Liver (tissue), 8 donors: ENCODE measurements at regions not wholly inside any gene's neighbourhood (a gene's known extent, or its start where the extent isn't known, plus 50 kb on each side); places are given as distances from the start of the nearest gene placed in this dataset.

Experiments used
- DNase-seq: peaks from one replicate; pipeline ENCODE4 v3.0.0-alpha.2; 2017; ENCODE audit warnings: low spot score
- H3K27ac ChIP-seq, 2 donors: one replicate each; pipeline ENCODE4 v1.7.0; 2013; ENCODE audit warnings: inconsistent platforms in 2 of 2, low read length in 2 of 2, control low read depth in 1 of 2, low read depth in 1 of 2, mild to moderate bottlenecking in 1 of 2
- H3K27me3 ChIP-seq, 4 donors: one replicate each; pipeline versions ENCODE4 v1.6.1 to v1.7.0; 2013; ENCODE audit warnings: low read length in 3 of 4, inconsistent platforms in 1 of 4, mild to moderate bottlenecking in 1 of 4, moderate library complexity in 1 of 4; ENCODE audit not compliant: control insufficient read depth in 4 of 4, insufficient read depth in 4 of 4
- H3K36me3 ChIP-seq, 4 donors: one replicate each; pipeline versions ENCODE4 v1.6.1 to v1.7.0; 2013; ENCODE audit warnings: low read length in 3 of 4, mild to moderate bottlenecking in 3 of 4, low read depth in 1 of 4, moderate library complexity in 1 of 4; ENCODE audit not compliant: control insufficient read depth in 4 of 4, insufficient read depth in 3 of 4
- H3K4me1 ChIP-seq, 4 donors: one replicate each; pipeline versions ENCODE4 v1.6.1 to v1.7.0; 2013; ENCODE audit warnings: low read length in 3 of 4, mild to moderate bottlenecking in 3 of 4, moderate library complexity in 1 of 4; ENCODE audit not compliant: control insufficient read depth in 4 of 4, insufficient read depth in 4 of 4
- H3K4me3 ChIP-seq, 3 donors: one replicate each; pipeline versions ENCODE4 v1.6.1 to v1.7.0; 2013; ENCODE audit warnings: low read length in 3 of 3, control low read depth in 1 of 3, low read depth in 1 of 3, mild to moderate bottlenecking in 1 of 3
- H3K9ac ChIP-seq, 2 donors: one replicate each; pipeline ENCODE4 v1.7.0; 2013; ENCODE audit warnings: low read length in 2 of 2, mild to moderate bottlenecking in 2 of 2, moderate library complexity in 2 of 2, control low read depth in 1 of 2, low read depth in 1 of 2
- H3K9me3 ChIP-seq, 4 donors: one replicate each; pipeline versions ENCODE4 v1.6.1 to v1.7.0; 2013; ENCODE audit warnings: low read length in 3 of 4; ENCODE audit not compliant: control insufficient read depth in 4 of 4
- ATF3 ChIP-seq: IDR thresholded peaks from 2 replicates; pipeline ENCODE4 v1.6.1; 2016; ENCODE audit warnings: antibody characterized with exemption
- CTCF ChIP-seq: fragments of 150-350 bp; IDR thresholded peaks from 2 replicates; pipeline ENCODE4 v1.5.1; 2017; ENCODE audit warnings: improper control_type of control experiment, low read depth, low read length; ENCODE audit not compliant: missing input control
- EGR1 ChIP-seq, 2 donors: IDR thresholded peaks; 2 replicates each; pipeline ENCODE4 v1.6.1; 2016 to 2018; ENCODE audit warnings: antibody characterized with exemption in 2 of 2, low read depth in 2 of 2
- FOXA2 ChIP-seq: IDR thresholded peaks from 2 replicates; pipeline ENCODE4 v1.6.1; 2016; ENCODE audit warnings: antibody characterized with exemption
- GABPA ChIP-seq, 2 donors: IDR thresholded peaks in 1 of 2; conservative IDR thresholded peaks in 1 of 2; 2 replicates each; pipeline ENCODE4 v1.6.1; 2016; ENCODE audit warnings: antibody characterized with exemption in 2 of 2, mild to moderate bottlenecking in 1 of 2, moderate library complexity in 1 of 2
- HNF4A ChIP-seq, 2 donors: conservative IDR thresholded peaks; 2 replicates each; pipeline ENCODE4 v1.6.1; 2016; ENCODE audit warnings: antibody characterized with exemption in 2 of 2, mild to moderate bottlenecking in 2 of 2
- HNF4G ChIP-seq: IDR thresholded peaks from 2 replicates; pipeline ENCODE4 v1.6.1; 2016; ENCODE audit warnings: antibody characterized with exemption
- JUND ChIP-seq, 2 donors: IDR thresholded peaks; 2 replicates each; pipeline ENCODE4 v1.6.1; 2016; ENCODE audit warnings: antibody characterized with exemption in 2 of 2
- MAX ChIP-seq: IDR thresholded peaks from 2 replicates; pipeline ENCODE4 v1.6.1; 2016; ENCODE audit warnings: antibody characterized with exemption
- NR2F2 ChIP-seq: IDR thresholded peaks from 2 replicates; pipeline ENCODE4 v1.6.1; 2016; ENCODE audit warnings: antibody characterized with exemption
- REST ChIP-seq: IDR thresholded peaks from 2 replicates; pipeline ENCODE4 v1.6.1; 2016; ENCODE audit warnings: antibody characterized with exemption, mild to moderate bottlenecking
- RXRA ChIP-seq, 2 donors: IDR thresholded peaks; 2 replicates each; pipeline ENCODE4 v1.6.1; 2017 to 2018; ENCODE audit warnings: antibody characterized with exemption in 2 of 2, mild to moderate bottlenecking in 1 of 2
- SP1 ChIP-seq: IDR thresholded peaks from 2 replicates; pipeline ENCODE4 v1.6.1; 2018; ENCODE audit warnings: antibody characterized with exemption, mild to moderate bottlenecking
- TAF1 ChIP-seq: conservative IDR thresholded peaks from 2 replicates; pipeline ENCODE4 v1.6.1; 2016; ENCODE audit warnings: antibody characterized with exemption, mild to moderate bottlenecking
- ZBTB33 ChIP-seq: IDR thresholded peaks from 2 replicates; pipeline ENCODE4 v1.6.1; 2016; ENCODE audit warnings: antibody characterized with exemption
- WGBS: extraction: QIAGEN DNeasy Blood & Tissue Kit; methylation state at CpG from one replicate; pipeline ENCODE4 v1.1.7; 2013; 5-methylcytosine and 5-hydroxymethylcytosine counted together
- donor health status: healthy.
- donor health status: healthy.
- donor health status: healthy.
- donor health status: healthy.
- donor health status: healthy.

- no peak overlapping the region for H3K9ac ChIP-seq
- no peaks in the 10 kb centered on the region for H3K36me3 ChIP-seq
- H3K4me3 ChIP-seq, result no peak overlapping the region
- 38% methylated on average over 4 of the region's 4 CpGs for WGBS
- DNase-seq, result no peak
- TF ChIP-seq HNF4G (no peak), FOXA2 (no peak), JUND (IDR thresholded peaks at IDR 0.05) (no peak), RXRA (IDR thresholded peaks at IDR 0.05) (no peak), HNF4A (conservative IDR thresholded peaks at IDR 0.05) (no peak), NR2F2 (no peak), REST (no peak), ATF3 (no peak), ZBTB33 (no peak), EGR1 (IDR thresholded peaks at IDR 0.05; ENCODE audit: low read depth in 2 of 2) (no peak), GABPA (IDR thresholded peaks at IDR 0.05 in 1 of 2, conservative IDR thresholded peaks at IDR 0.05 in 1 of 2) (no peak), TAF1 (no peak), SP1 (no peak), CTCF (no peak), MAX (no peak)
- no peaks in the 10 kb centered on the region for H3K27me3 ChIP-seq
- H3K9me3 ChIP-seq, result peaks cover 0 to 2% (median 0%) of the 10 kb centered on the region in 4 donors
- H3K27ac ChIP-seq, result no peak overlapping the region
- H3K4me1 ChIP-seq, result no peaks in the 10 kb centered on the region
Observed at GRCh38 chr11:104319396-104319795, 155.4 kb upstream of the PDGFD start.

- no peaks in the 10 kb centered on the region for H3K36me3 ChIP-seq
- no peaks in the 10 kb centered on the region for H3K27me3 ChIP-seq
- H3K4me3 ChIP-seq, result no peak overlapping the region
- 79% methylated on average over 2 of the region's 2 CpGs for WGBS
- no peak overlapping the region for H3K27ac ChIP-seq
- H3K9ac ChIP-seq, result no peak overlapping the region
- no peaks in the 10 kb centered on the region for H3K4me1 ChIP-seq
- no peak for DNase-seq
- H3K9me3 ChIP-seq, result no peaks in the 10 kb centered on the region
- TF ChIP-seq ZBTB33 (no peak), HNF4A (conservative IDR thresholded peaks at IDR 0.05) (no peak), TAF1 (no peak), ATF3 (no peak), REST (no peak), JUND (IDR thresholded peaks at IDR 0.05) (no peak), SP1 (no peak)
Observed at GRCh38 chr11:104306862-104307474, 143.0 kb upstream of the PDGFD start.
